T-helper 1 cell treated with Interleukin-12 subunit alpha and Interleukin-12 subunit beta and Interleukin-4 antibody, amounts not matched to agents 30 μg/mL and 1 μg/mL, for 36 hours (primary cell): ENCODE measurements at regions not wholly inside any gene's neighbourhood (a gene's known extent, or its start where the extent isn't known, plus 50 kb on each side); places are given as distances from the start of the nearest gene placed in this dataset.
"Not testable (repeated sequence)": the region's sequence is repeated elsewhere in the genome, so short reads cannot be mapped to it uniquely, and the experiment has no call there.

Experiments
- H3K27ac Mint-ChIP-seq: one replicate; pipeline ENCODE4 v1.8.0; 2021; ENCODE audit warnings: mild to moderate bottlenecking, mixed read lengths
- H3K27me3 Mint-ChIP-seq: one replicate; pipeline ENCODE4 v1.8.0; 2021; ENCODE audit warnings: low read depth, mixed read lengths
- H3K36me3 Mint-ChIP-seq: one replicate; pipeline ENCODE4 v1.8.0; 2021; ENCODE audit warnings: low read depth, mixed read lengths
- H3K4me1 Mint-ChIP-seq: one replicate; pipeline ENCODE4 v1.8.0; 2021; ENCODE audit warnings: low read depth, mixed read lengths
- H3K4me3 Mint-ChIP-seq: one replicate; pipeline ENCODE4 v1.8.0; 2021; ENCODE audit warnings: mild to moderate bottlenecking, moderate library complexity, mixed read lengths
- H3K9me3 Mint-ChIP-seq: one replicate; pipeline ENCODE4 v1.8.0; 2021; ENCODE audit warnings: mixed read lengths

GRCh38 chr11:21769188-21769587 is 423.7 kb upstream of the ANO5 start:
- Mint-ChIP-seq H3K27me3 (no peaks in the 10 kb centered on the region), H3K4me3 (no peak overlapping the region), H3K4me1 (no peaks in the 10 kb centered on the region), H3K9me3 (peaks cover 5% of the 10 kb centered on the region), H3K27ac (no peak overlapping the region), H3K36me3 (no peaks in the 10 kb centered on the region)

GRCh38 chr11:21771097-21771496 is 421.8 kb upstream of the ANO5 start:
- Mint-ChIP-seq H3K9me3 (peaks cover 5% of the 10 kb centered on the region), H3K4me1 (no peaks in the 10 kb centered on the region), H3K27ac (no peak overlapping the region), H3K27me3 (no peaks in the 10 kb centered on the region), H3K4me3 (no peak overlapping the region), H3K36me3 (no peaks in the 10 kb centered on the region)

GRCh38 chr11:21774212-21774611 is 418.7 kb upstream of the ANO5 start:
- no peaks in the 10 kb centered on the region for H3K36me3 Mint-ChIP-seq
- H3K9me3 Mint-ChIP-seq: no peaks in the 10 kb centered on the region
- H3K27ac Mint-ChIP-seq: no peak overlapping the region
- no peaks in the 10 kb centered on the region for H3K4me1 Mint-ChIP-seq
- H3K27me3 Mint-ChIP-seq: no peaks in the 10 kb centered on the region
- no peak overlapping the region for H3K4me3 Mint-ChIP-seq

- Mint-ChIP-seq H3K27ac (no peak overlapping the region), H3K4me3 (no peak overlapping the region), H3K4me1 (no peaks in the 10 kb centered on the region), H3K36me3 (no peaks in the 10 kb centered on the region), H3K9me3 (no peaks in the 10 kb centered on the region), H3K27me3 (no peaks in the 10 kb centered on the region)
Observed at GRCh38 chr11:21775911-21776310, 417.0 kb upstream of the ANO5 start.

- Mint-ChIP-seq H3K36me3 (no peaks in the 10 kb centered on the region), H3K4me1 (no peaks in the 10 kb centered on the region), H3K9me3 (peaks cover 13% of the 10 kb centered on the region), H3K27ac (no peak overlapping the region), H3K4me3 (no peak overlapping the region), H3K27me3 (no peaks in the 10 kb centered on the region)
Observed at GRCh38 chr11:21783954-21784353, 408.9 kb upstream of the ANO5 start.

- no peak overlapping the region for H3K4me3 Mint-ChIP-seq
- no peaks in the 10 kb centered on the region for H3K36me3 Mint-ChIP-seq
- no peaks in the 10 kb centered on the region for H3K27me3 Mint-ChIP-seq
- no peaks in the 10 kb centered on the region for H3K4me1 Mint-ChIP-seq
- no peak overlapping the region for H3K27ac Mint-ChIP-seq
- peaks cover 20% of the 10 kb centered on the region for H3K9me3 Mint-ChIP-seq
Observed at GRCh38 chr11:21785351-21785750, 407.5 kb upstream of the ANO5 start.

- H3K27ac Mint-ChIP-seq: no peak overlapping the region
- no peaks in the 10 kb centered on the region for H3K36me3 Mint-ChIP-seq
- H3K9me3 Mint-ChIP-seq: peaks cover 28% of the 10 kb centered on the region
- H3K27me3 Mint-ChIP-seq: no peaks in the 10 kb centered on the region
- no peaks in the 10 kb centered on the region for H3K4me1 Mint-ChIP-seq
- H3K4me3 Mint-ChIP-seq: no peak overlapping the region
Observed at GRCh38 chr11:21794306-21794705, 398.6 kb upstream of the ANO5 start.

GRCh38 chr11:21798216-21798615 is 394.7 kb upstream of the ANO5 start:
- no peaks in the 10 kb centered on the region for H3K4me1 Mint-ChIP-seq
- no peak overlapping the region for H3K4me3 Mint-ChIP-seq
- H3K27ac Mint-ChIP-seq: no peak overlapping the region
- H3K9me3 Mint-ChIP-seq: peaks cover 24% of the 10 kb centered on the region
- H3K27me3 Mint-ChIP-seq: no peaks in the 10 kb centered on the region
- H3K36me3 Mint-ChIP-seq: no peaks in the 10 kb centered on the region

GRCh38 chr11:21804523-21804922 is 388.4 kb upstream of the ANO5 start:
- H3K9me3 Mint-ChIP-seq: peaks cover 26% of the 10 kb centered on the region
- H3K4me3 Mint-ChIP-seq, H3K36me3 Mint-ChIP-seq, H3K4me1 Mint-ChIP-seq, H3K27me3 Mint-ChIP-seq, H3K27ac Mint-ChIP-seq: not testable (repeated sequence)

- Mint-ChIP-seq H3K9me3 (peaks cover 40% of the 10 kb centered on the region), H3K4me1 (no peaks in the 10 kb centered on the region), H3K27ac (no peak overlapping the region), H3K27me3 (no peaks in the 10 kb centered on the region), H3K4me3 (no peak overlapping the region), H3K36me3 (no peaks in the 10 kb centered on the region)
Observed at GRCh38 chr11:21806508-21806907, 386.4 kb upstream of the ANO5 start.

GRCh38 chr11:21806947-21807346 is 385.9 kb upstream of the ANO5 start:
- no peaks in the 10 kb centered on the region for H3K27me3 Mint-ChIP-seq
- H3K27ac Mint-ChIP-seq: no peak overlapping the region
- no peaks in the 10 kb centered on the region for H3K4me1 Mint-ChIP-seq
- H3K9me3 Mint-ChIP-seq: peaks cover 40% of the 10 kb centered on the region
- H3K4me3 Mint-ChIP-seq: no peak overlapping the region
- no peaks in the 10 kb centered on the region for H3K36me3 Mint-ChIP-seq

- H3K36me3 Mint-ChIP-seq: no peaks in the 10 kb centered on the region
- H3K4me3 Mint-ChIP-seq: no peak overlapping the region
- H3K4me1 Mint-ChIP-seq: no peaks in the 10 kb centered on the region
- peaks cover 40% of the 10 kb centered on the region for H3K9me3 Mint-ChIP-seq
- no peak overlapping the region for H3K27ac Mint-ChIP-seq
- no peaks in the 10 kb centered on the region for H3K27me3 Mint-ChIP-seq
Observed at GRCh38 chr11:21807350-21807749, 385.5 kb upstream of the ANO5 start.

GRCh38 chr11:21810650-21811049 is 382.2 kb upstream of the ANO5 start:
- Mint-ChIP-seq H3K36me3 (no peaks in the 10 kb centered on the region), H3K27ac (no peak overlapping the region), H3K4me1 (no peaks in the 10 kb centered on the region), H3K4me3 (no peak overlapping the region), H3K27me3 (no peaks in the 10 kb centered on the region), H3K9me3 (peaks cover 24% of the 10 kb centered on the region)

GRCh38 chr11:21811572-21811971 is 381.3 kb upstream of the ANO5 start:
- H3K27me3 Mint-ChIP-seq: no peaks in the 10 kb centered on the region
- no peak overlapping the region for H3K4me3 Mint-ChIP-seq
- H3K9me3 Mint-ChIP-seq: peaks cover 19% of the 10 kb centered on the region
- no peaks in the 10 kb centered on the region for H3K36me3 Mint-ChIP-seq
- no peaks in the 10 kb centered on the region for H3K4me1 Mint-ChIP-seq
- no peak overlapping the region for H3K27ac Mint-ChIP-seq

- no peaks in the 10 kb centered on the region for H3K36me3 Mint-ChIP-seq
Observed at GRCh38 chr11:21814169-21814568, 378.7 kb upstream of the ANO5 start.

GRCh38 chr11:21817696-21818095 is 375.2 kb upstream of the ANO5 start:
- Mint-ChIP-seq H3K36me3 (no peaks in the 10 kb centered on the region), H3K27ac (no peak overlapping the region), H3K4me1 (no peaks in the 10 kb centered on the region), H3K4me3 (no peak overlapping the region), H3K9me3 (peaks cover 2% of the 10 kb centered on the region), H3K27me3 (no peaks in the 10 kb centered on the region)

More at GRCh38 chr11:21814169-21814568, 378.7 kb upstream of the ANO5 start:
- Mint-ChIP-seq H3K27me3 (no peaks in the 10 kb centered on the region), H3K9me3 (peaks cover 16% of the 10 kb centered on the region), H3K4me1 (no peaks in the 10 kb centered on the region), H3K27ac (no peak overlapping the region), H3K4me3 (no peak overlapping the region)
